Glutamatergic neuron (in vitro differentiated cells): ENCODE measurements at regions not wholly inside any gene's neighbourhood (a gene's known extent, or its start where the extent isn't known, plus 50 kb on each side); places are given as distances from the start of the nearest gene placed in this dataset.

ENCODE experiments used
- DNase-seq: peaks from one replicate; pipeline ENCODE4 v3.0.0; 2022
- H3K27ac Mint-ChIP-seq: one replicate; pipeline ENCODE4 v1.8.0; 2020; ENCODE audit warnings: mild to moderate bottlenecking, mixed read lengths, inconsistent platforms; ENCODE audit not compliant: unreplicated experiment
- H3K27me3 Mint-ChIP-seq: one replicate; pipeline ENCODE4 v1.8.0; 2020; ENCODE audit warnings: mild to moderate bottlenecking, moderate library complexity, mixed read lengths, inconsistent platforms; ENCODE audit not compliant: unreplicated experiment
- H3K36me3 Mint-ChIP-seq: one replicate; pipeline ENCODE4 v1.8.0; 2020; ENCODE audit warnings: mild to moderate bottlenecking, mixed read lengths, inconsistent platforms; ENCODE audit not compliant: unreplicated experiment
- H3K4me1 Mint-ChIP-seq: one replicate; pipeline ENCODE4 v1.8.0; 2020; ENCODE audit warnings: mild to moderate bottlenecking, low read depth, mixed read lengths, inconsistent platforms; ENCODE audit not compliant: unreplicated experiment
- H3K4me3 Mint-ChIP-seq: one replicate; pipeline ENCODE4 v1.8.0; 2020; ENCODE audit warnings: mild to moderate bottlenecking, mixed read lengths, inconsistent platforms; ENCODE audit not compliant: unreplicated experiment
- H3K9me3 Mint-ChIP-seq: one replicate; pipeline ENCODE4 v1.8.0; 2020; ENCODE audit warnings: mild to moderate bottlenecking, moderate library complexity, mixed read lengths, inconsistent platforms; ENCODE audit not compliant: unreplicated experiment
- CTCF ChIP-seq: fragments of 200-600 bp; sonication (generic); IDR thresholded peaks from one replicate; pipeline ENCODE4 v1.5.0; 2021; ENCODE audit not compliant: partially characterized antibody, unreplicated experiment

GRCh38 chr2:120518819-120519218 is 172.9 kb downstream of the INHBB start:
- no peak for TF ChIP-seq CTCF
- Mint-ChIP-seq H3K27ac (no peak overlapping the region), H3K27me3 (peaks cover 1% of the 10 kb centered on the region), H3K4me1 (peaks cover 2% of the 10 kb centered on the region), H3K36me3 (no peaks in the 10 kb centered on the region), H3K9me3 (no peaks in the 10 kb centered on the region), H3K4me3 (no peak overlapping the region)
- DNase-seq: no peak

- Mint-ChIP-seq H3K9me3 (no peaks in the 10 kb centered on the region), H3K36me3 (no peaks in the 10 kb centered on the region), H3K27ac (no peak overlapping the region), H3K4me3 (no peak overlapping the region), H3K27me3 (peaks cover 1% of the 10 kb centered on the region), H3K4me1 (peaks cover 4% of the 10 kb centered on the region)
- no peak for DNase-seq
- no peak for TF ChIP-seq CTCF
These were observed 173.5 kb downstream of the INHBB start for GRCh38 chr2:120519469-120519868.

- H3K4me1 Mint-ChIP-seq: peaks cover 4% of the 10 kb centered on the region
- H3K9me3 Mint-ChIP-seq: no peaks in the 10 kb centered on the region
- TF ChIP-seq CTCF: no peak
- no peaks in the 10 kb centered on the region for H3K36me3 Mint-ChIP-seq
- H3K27me3 Mint-ChIP-seq: peaks cover 1% of the 10 kb centered on the region
- no peak overlapping the region for H3K4me3 Mint-ChIP-seq
- no peak overlapping the region for H3K27ac Mint-ChIP-seq
- no peak for DNase-seq
These were observed 174.5 kb downstream of the INHBB start for GRCh38 chr2:120520454-120520853.

- H3K27ac Mint-ChIP-seq: no peak overlapping the region
- no peaks in the 10 kb centered on the region for H3K36me3 Mint-ChIP-seq
- DNase-seq: peak; percentile 64
- TF ChIP-seq CTCF: peak; percentile 84
- H3K4me1 Mint-ChIP-seq: peaks cover 8% of the 10 kb centered on the region
- no peak overlapping the region for H3K4me3 Mint-ChIP-seq
- H3K9me3 Mint-ChIP-seq: no peaks in the 10 kb centered on the region
- peaks cover 2% of the 10 kb centered on the region for H3K27me3 Mint-ChIP-seq
These were observed 175.3 kb downstream of the INHBB start for GRCh38 chr2:120520929-120521912.

- H3K36me3 Mint-ChIP-seq: no peaks in the 10 kb centered on the region
- DNase-seq: no peak
- peaks cover 13% of the 10 kb centered on the region for H3K4me1 Mint-ChIP-seq
- peaks cover 6% of the 10 kb centered on the region for H3K27me3 Mint-ChIP-seq
- H3K9me3 Mint-ChIP-seq: no peaks in the 10 kb centered on the region
- H3K27ac Mint-ChIP-seq: no peak overlapping the region
- H3K4me3 Mint-ChIP-seq: no peak overlapping the region
- TF ChIP-seq CTCF: no peak
These were observed 176.3 kb downstream of the INHBB start for GRCh38 chr2:120522151-120522751.
